ENCODE measurements at regions not wholly inside any gene's neighbourhood (a gene's known extent, or its start where the extent isn't known, plus 50 kb on each side); places are given as distances from the start of the nearest gene placed in this dataset.

DNA sequence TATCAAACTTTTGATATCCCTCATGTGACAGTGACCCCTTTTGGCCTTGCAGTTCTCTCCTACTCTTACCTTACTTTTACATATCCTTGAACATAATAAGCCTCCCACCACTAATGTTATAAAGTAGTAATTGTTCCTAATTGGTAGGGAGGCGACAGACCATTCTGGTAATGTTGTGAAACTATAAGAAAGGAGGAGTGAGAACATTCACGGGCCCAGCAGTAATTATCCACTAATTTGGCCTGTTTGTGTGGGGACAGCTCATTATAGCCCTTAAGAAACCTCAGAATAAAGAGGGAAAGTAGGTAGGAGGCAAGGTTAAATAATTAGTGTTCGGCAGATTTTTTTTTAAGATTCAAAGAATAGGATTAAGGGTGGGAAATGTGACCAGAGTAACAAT lies 1046.5 kb upstream of the ARRDC3 start:
- Histone ChIP-seq H3K27me3 (no peaks in the 10 kb centered on the region), H3K9me3 (no peaks in the 10 kb centered on the region), H3K27ac (no peak overlapping the region), H3K4me1 (no peaks in the 10 kb centered on the region), H3K4me3 (no peak overlapping the region), H3K36me3 (no peaks in the 10 kb centered on the region)
- no peak for ATAC-seq
- no peak for DNase-seq
- WGBS (ENCODE audit: insufficient coverage, low coverage, low lambda C conversion rate, missing lambda C conversion rate), result 70% methylated on average over 3 of the region's 3 CpGs
- intact Hi-C loops (cut with DNase I), result no loop called here
- no peak for TF ChIP-seq POLR2A (IDR thresholded peaks at IDR 0.05)
- TF ChIP-seq, protein P1, sequence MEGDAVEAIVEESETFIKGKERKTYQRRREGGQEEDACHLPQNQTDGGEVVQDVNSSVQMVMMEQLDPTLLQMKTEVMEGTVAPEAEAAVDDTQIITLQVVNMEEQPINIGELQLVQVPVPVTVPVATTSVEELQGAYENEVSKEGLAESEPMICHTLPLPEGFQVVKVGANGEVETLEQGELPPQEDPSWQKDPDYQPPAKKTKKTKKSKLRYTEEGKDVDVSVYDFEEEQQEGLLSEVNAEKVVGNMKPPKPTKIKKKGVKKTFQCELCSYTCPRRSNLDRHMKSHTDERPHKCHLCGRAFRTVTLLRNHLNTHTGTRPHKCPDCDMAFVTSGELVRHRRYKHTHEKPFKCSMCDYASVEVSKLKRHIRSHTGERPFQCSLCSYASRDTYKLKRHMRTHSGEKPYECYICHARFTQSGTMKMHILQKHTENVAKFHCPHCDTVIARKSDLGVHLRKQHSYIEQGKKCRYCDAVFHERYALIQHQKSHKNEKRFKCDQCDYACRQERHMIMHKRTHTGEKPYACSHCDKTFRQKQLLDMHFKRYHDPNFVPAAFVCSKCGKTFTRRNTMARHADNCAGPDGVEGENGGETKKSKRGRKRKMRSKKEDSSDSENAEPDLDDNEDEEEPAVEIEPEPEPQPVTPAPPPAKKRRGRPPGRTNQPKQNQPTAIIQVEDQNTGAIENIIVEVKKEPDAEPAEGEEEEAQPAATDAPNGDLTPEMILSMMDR (IDR thresholded peaks at IDR 0.05), result no peak

- H3K36me3 ChIP-seq, result no peaks in the 10 kb centered on the region
- H3K27ac ChIP-seq, result no peak overlapping the region
- ATAC-seq (no peak), DNase-seq (no peak)
- 67% methylated on average over 4 of the region's 4 CpGs for WGBS (ENCODE audit: insufficient coverage, low coverage, low lambda C conversion rate, missing lambda C conversion rate)
- intact Hi-C loops (cut with DNase I), result no loop called here
- TF ChIP-seq, protein P1 (IDR thresholded peaks at IDR 0.05), result no peak
- TF ChIP-seq POLR2A (IDR thresholded peaks at IDR 0.05), result no peak
- H3K9me3 ChIP-seq, result no peaks in the 10 kb centered on the region
- H3K4me1 ChIP-seq, result no peaks in the 10 kb centered on the region
- no peak overlapping the region for H3K4me3 ChIP-seq
- no peaks in the 10 kb centered on the region for H3K27me3 ChIP-seq
Measured at GRCh38 chr5:92428415-92428814, 1045.3 kb upstream of the ARRDC3 start.

DNA sequence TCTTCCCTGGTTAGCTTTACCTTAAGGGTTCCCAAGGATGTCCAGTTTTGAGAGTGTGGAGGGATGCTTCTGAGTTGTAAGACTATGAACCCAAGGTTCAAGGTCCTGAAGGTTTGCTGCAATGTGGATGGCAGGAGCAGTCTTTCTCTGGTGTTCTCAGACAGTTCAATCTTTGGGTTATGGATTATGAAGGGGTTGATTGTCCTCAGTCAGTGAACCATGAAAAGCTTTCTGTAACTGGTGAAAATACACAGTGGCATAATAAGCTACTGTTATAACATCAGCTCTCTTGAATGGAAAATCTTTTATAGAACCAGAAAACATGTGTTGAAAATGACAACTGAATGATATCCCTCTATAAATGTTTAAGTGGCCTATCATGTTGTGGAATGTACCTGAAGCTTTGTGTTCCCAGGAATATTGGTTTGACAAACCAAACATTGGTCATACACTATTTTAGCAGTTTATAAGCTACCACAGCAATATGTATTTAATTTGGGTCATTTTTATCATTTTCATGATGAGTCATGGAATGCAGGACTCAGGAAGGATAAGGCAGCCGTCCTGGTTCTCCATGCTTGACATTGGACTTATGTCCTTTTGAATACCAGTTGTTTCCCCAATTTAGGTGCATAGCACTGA lies 1041.8 kb upstream of the ARRDC3 start:
- no peak overlapping the region for H3K4me3 ChIP-seq
- 64% methylated on average over 1 of the region's 1 CpG for WGBS (ENCODE audit: insufficient coverage, low coverage, low lambda C conversion rate, missing lambda C conversion rate)
- intact Hi-C loops (cut with DNase I), result no loop called here
- H3K4me1 ChIP-seq, result no peaks in the 10 kb centered on the region
- H3K27me3 ChIP-seq, result no peaks in the 10 kb centered on the region
- no peak overlapping the region for H3K27ac ChIP-seq
- no peaks in the 10 kb centered on the region for H3K9me3 ChIP-seq
- DNase-seq (no peak), ATAC-seq (no peak)
- H3K36me3 ChIP-seq, result no peaks in the 10 kb centered on the region
- TF ChIP-seq POLR2A (IDR thresholded peaks at IDR 0.05), result no peak
- TF ChIP-seq, protein P1 (IDR thresholded peaks at IDR 0.05), result peak in 1 of 4 donors; percentile 1

DNA sequence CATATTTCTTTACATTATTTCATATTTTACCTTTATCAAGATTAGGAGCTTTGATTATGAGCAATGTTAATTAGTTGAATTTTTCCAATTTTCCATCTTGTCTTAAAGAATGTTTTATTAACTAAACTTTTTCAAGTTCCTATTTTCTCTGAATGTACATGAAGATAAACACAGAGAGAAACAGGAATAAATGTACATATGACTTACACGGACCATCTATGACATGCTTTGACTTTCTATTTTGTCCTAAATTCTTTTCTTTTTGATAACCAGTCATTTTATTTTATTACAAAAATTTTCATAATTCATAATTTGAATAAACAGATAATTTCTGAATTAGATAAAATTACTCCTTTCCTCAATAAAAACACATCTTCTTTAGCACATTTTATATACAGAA lies 1038.8 kb upstream of the ARRDC3 start:
- DNase-seq, result no peak
- Histone ChIP-seq H3K36me3 (no peaks in the 10 kb centered on the region), H3K4me3 (no peak overlapping the region), H3K27ac (no peak overlapping the region), H3K9me3 (no peaks in the 10 kb centered on the region), H3K4me1 (no peaks in the 10 kb centered on the region), H3K27me3 (no peaks in the 10 kb centered on the region)
- 34% methylated on average over 1 of the region's 1 CpG for WGBS (ENCODE audit: insufficient coverage, low coverage, low lambda C conversion rate, missing lambda C conversion rate)
- intact Hi-C loops (cut with DNase I), result no loop called here
- no peak for ATAC-seq
- TF ChIP-seq, protein P1 (IDR thresholded peaks at IDR 0.05), result no peak
- no peak for TF ChIP-seq POLR2A (IDR thresholded peaks at IDR 0.05)

DNA sequence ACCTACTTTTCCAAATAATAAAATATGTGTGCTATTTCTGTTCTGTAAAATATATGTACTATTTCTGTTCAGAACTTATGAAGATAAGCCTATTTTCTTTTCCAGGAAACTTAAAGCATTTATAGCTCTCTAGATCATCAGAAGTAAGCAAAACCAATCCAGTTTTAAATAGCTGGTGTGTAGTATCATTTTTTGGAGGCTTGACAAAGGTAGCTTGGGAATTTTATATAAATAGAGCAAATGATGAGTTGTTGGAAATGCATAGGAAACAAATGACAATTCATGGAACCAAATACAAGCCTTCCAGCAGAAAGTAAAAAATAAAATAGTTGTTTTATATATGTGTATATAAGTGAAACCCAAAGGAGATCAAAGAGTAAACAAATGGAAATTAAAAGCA lies 1038.1 kb upstream of the ARRDC3 start:
- Histone ChIP-seq H3K4me3 (no peak overlapping the region), H3K27me3 (no peaks in the 10 kb centered on the region), H3K27ac (no peak overlapping the region), H3K4me1 (no peaks in the 10 kb centered on the region), H3K36me3 (no peaks in the 10 kb centered on the region), H3K9me3 (no peaks in the 10 kb centered on the region)
- DNase-seq, result no peak
- intact Hi-C loops (cut with DNase I), result no loop called here
- TF ChIP-seq POLR2A (IDR thresholded peaks at IDR 0.05), result no peak
- TF ChIP-seq, protein P1 (IDR thresholded peaks at IDR 0.05), result no peak
- no peak for ATAC-seq
